Astrocyte of the spinal cord (primary cell): ENCODE measurements at regions not wholly inside any gene's neighbourhood (a gene's known extent, or its start where the extent isn't known, plus 50 kb on each side); places are given as distances from the start of the nearest gene placed in this dataset.

Experiments
- DNase-seq: peaks from one replicate; pipeline ENCODE4 v3.0.0; 2011; ENCODE audit warnings: low read depth, low spot score
- H3K4me3 ChIP-seq: 2 replicates; pipeline ENCODE4 v1.5.1; 2011; ENCODE audit warnings: low read depth, mild to moderate bottlenecking, low read length, moderate library complexity
- CTCF ChIP-seq: IDR thresholded peaks from 2 replicates; pipeline ENCODE4 v1.5.1; 2012; ENCODE audit warnings: low read depth, mild to moderate bottlenecking, low read length, inconsistent platforms
- in situ Hi-C: cut with HindIII; loops from 2 replicates; pipeline ENCODE4 v1.10.0; 2017; ENCODE audit warnings: low sequenced_read_pairs

GRCh38 chr1:95926331-95926730, 692.3 kb downstream of the RWDD3 start:
- DNase-seq: no peak
- no peak overlapping the region for H3K4me3 ChIP-seq
- in situ Hi-C loops: no loop called here
- TF ChIP-seq CTCF: no peak

- TF ChIP-seq CTCF: no peak
- no peak overlapping the region for H3K4me3 ChIP-seq
- DNase-seq: no peak
- in situ Hi-C loops: no loop called here
Observed at GRCh38 chr1:95927061-95927460, 693.1 kb downstream of the RWDD3 start.

- TF ChIP-seq CTCF: no peak
- no peak overlapping the region for H3K4me3 ChIP-seq
- in situ Hi-C loops: no loop called here
- no peak for DNase-seq
Observed at GRCh38 chr1:95935719-95936118, 701.7 kb downstream of the RWDD3 start.

- no peak for TF ChIP-seq CTCF
- no peak overlapping the region for H3K4me3 ChIP-seq
- in situ Hi-C loops: no loop called here
Observed at GRCh38 chr1:95941121-95941798, 707.2 kb downstream of the RWDD3 start.

GRCh38 chr1:95948023-95948422, 714.0 kb downstream of the RWDD3 start:
- no peak overlapping the region for H3K4me3 ChIP-seq
- in situ Hi-C loops: no loop called here
- DNase-seq: no peak
- TF ChIP-seq CTCF: no peak

More at GRCh38 chr1:95941121-95941798, 707.2 kb downstream of the RWDD3 start:
- no peak for DNase-seq

- in situ Hi-C loops: no loop called here
- no peak for TF ChIP-seq CTCF
- no peak for DNase-seq
- no peak overlapping the region for H3K4me3 ChIP-seq
Observed at GRCh38 chr1:95951371-95952102, 717.5 kb downstream of the RWDD3 start.
